Fibroblast of skin of back (primary cell): ENCODE measurements at regions not wholly inside any gene's neighbourhood (a gene's known extent, or its start where the extent isn't known, plus 50 kb on each side); places are given as distances from the start of the nearest gene placed in this dataset.
"Not testable (repeated sequence)": the region's sequence is repeated elsewhere in the genome, so short reads cannot be mapped to it uniquely, and the experiment has no call there.

Experiments
- DNase-seq: peaks from one replicate; pipeline ENCODE4 v3.0.0-alpha.2; 2013

- no peak for DNase-seq
Measured at GRCh38 chr7:156511426-156511825, 129.1 kb upstream of the RNF32 start.

GRCh38 chr7:156510966-156511365, 129.6 kb upstream of the RNF32 start:
- no peak for DNase-seq

- DNase-seq = no peak
Measured at GRCh38 chr7:156509216-156509615, 131.4 kb upstream of the RNF32 start.

- no peak for DNase-seq
Measured at GRCh38 chr7:156505876-156506275, 134.7 kb upstream of the RNF32 start.

- DNase-seq = no peak
Measured at GRCh38 chr7:156504687-156505545, 135.7 kb upstream of the RNF32 start.

- DNase-seq = no peak
Measured at GRCh38 chr7:156504006-156504405, 136.6 kb upstream of the RNF32 start.

GRCh38 chr7:156503196-156503595, 137.4 kb upstream of the RNF32 start:
- DNase-seq = no peak

- DNase-seq = not testable (repeated sequence)
Measured at GRCh38 chr7:156501815-156502214, 138.8 kb upstream of the RNF32 start.

GRCh38 chr7:156499247-156499881, 141.2 kb upstream of the RNF32 start:
- DNase-seq = no peak

- no peak for DNase-seq
Measured at GRCh38 chr7:156497776-156498509, 142.6 kb upstream of the RNF32 start.

GRCh38 chr7:156496865-156497264, 143.7 kb upstream of the RNF32 start:
- no peak for DNase-seq

GRCh38 chr7:156496363-156496769, 144.2 kb upstream of the RNF32 start:
- no peak for DNase-seq

GRCh38 chr7:156494960-156495359, 145.6 kb upstream of the RNF32 start:
- DNase-seq = no peak

GRCh38 chr7:156493942-156494341, 146.6 kb upstream of the RNF32 start:
- peak; percentile 72 for DNase-seq

- DNase-seq = no peak
Measured at GRCh38 chr7:156492170-156492569, 148.4 kb upstream of the RNF32 start.

GRCh38 chr7:156491435-156491834, 149.1 kb upstream of the RNF32 start:
- no peak for DNase-seq

GRCh38 chr7:156490021-156490800, 150.4 kb upstream of the RNF32 start:
- no peak for DNase-seq

GRCh38 chr7:156487811-156488533, 152.6 kb upstream of the RNF32 start:
- DNase-seq = no peak

- no peak for DNase-seq
Measured at GRCh38 chr7:156480671-156481070, 159.9 kb upstream of the RNF32 start.

- DNase-seq = no peak
Measured at GRCh38 chr7:156479596-156479995, 161.0 kb upstream of the RNF32 start.

GRCh38 chr7:156478486-156478885, 162.1 kb upstream of the RNF32 start:
- no peak for DNase-seq

GRCh38 chr7:156475666-156476065, 164.9 kb upstream of the RNF32 start:
- peak; percentile 86 for DNase-seq
